HG03108 (cell line): ENCODE measurements at regions not wholly inside any gene's neighbourhood (a gene's known extent, or its start where the extent isn't known, plus 50 kb on each side); places are given as distances from the start of the nearest gene placed in this dataset.
"Not testable (repeated sequence)": the region's sequence is repeated elsewhere in the genome, so short reads cannot be mapped to it uniquely, and the experiment has no call there.

Experiments used
- ATAC-seq: cut with Tn5 transposase; IDR thresholded peaks from one replicate; pipeline ENCODE4 v1.9.1; 2021; ENCODE audit warnings: moderate library complexity; ENCODE audit not compliant: unreplicated experiment

GRCh38 chr18:10114717-10115463 is 201.1 kb downstream of the VAPA start:
- ATAC-seq: no peak

- no peak for ATAC-seq
Measured at GRCh38 chr18:10116574-10116973, 202.8 kb downstream of the VAPA start.

GRCh38 chr18:10119528-10119927 is 205.7 kb downstream of the VAPA start:
- ATAC-seq: no peak

GRCh38 chr18:10119991-10120390 is 206.2 kb downstream of the VAPA start:
- no peak for ATAC-seq

GRCh38 chr18:10120622-10121021 is 206.8 kb downstream of the VAPA start:
- ATAC-seq: no peak

GRCh38 chr18:10121028-10121427 is 207.2 kb downstream of the VAPA start:
- ATAC-seq: no peak

GRCh38 chr18:10121786-10122515 is 208.1 kb downstream of the VAPA start:
- ATAC-seq: no peak

- ATAC-seq: no peak
Measured at GRCh38 chr18:10122988-10123950, 209.5 kb downstream of the VAPA start.

- ATAC-seq: no peak
Measured at GRCh38 chr18:10124071-10124470, 210.3 kb downstream of the VAPA start.

- no peak for ATAC-seq
Measured at GRCh38 chr18:10124557-10124956, 210.7 kb downstream of the VAPA start.

- no peak for ATAC-seq
Measured at GRCh38 chr18:10124967-10125366, 211.2 kb downstream of the VAPA start.

GRCh38 chr18:10127729-10128128 is 213.9 kb downstream of the VAPA start:
- ATAC-seq: no peak

- ATAC-seq: no peak
Measured at GRCh38 chr18:10128921-10129501, 215.2 kb downstream of the VAPA start.

GRCh38 chr18:10130606-10131005 is 216.8 kb downstream of the VAPA start:
- no peak for ATAC-seq

- ATAC-seq: no peak
Measured at GRCh38 chr18:10131081-10131459, 217.3 kb downstream of the VAPA start.

- ATAC-seq: no peak
Measured at GRCh38 chr18:10131460-10132395, 217.9 kb downstream of the VAPA start.

GRCh38 chr18:10133516-10133915 is 219.7 kb downstream of the VAPA start:
- ATAC-seq: no peak

- no peak for ATAC-seq
Measured at GRCh38 chr18:10134204-10134603, 220.4 kb downstream of the VAPA start.

- ATAC-seq: not testable (repeated sequence)
Measured at GRCh38 chr18:10134749-10135148, 220.9 kb downstream of the VAPA start.
